ENCODE measurements at regions not wholly inside any gene's neighbourhood (a gene's known extent, or its start where the extent isn't known, plus 50 kb on each side); places are given as distances from the start of the nearest gene placed in this dataset.
"Not testable (repeated sequence)": the region's sequence is repeated elsewhere in the genome, so short reads cannot be mapped to it uniquely, and the experiment has no call there.

GRCh38 chr6:170080169-170080827 lies 210.6 kb downstream of the DLL1 start:
- no peak for DNase-seq

GRCh38 chr6:170076466-170077165 lies 214.3 kb downstream of the DLL1 start:
- DNase-seq, result no peak

GRCh38 chr6:170075659-170076223 lies 215.1 kb downstream of the DLL1 start:
- DNase-seq, result no peak

- no peak for DNase-seq
Observed at GRCh38 chr6:170074907-170075306, 216.0 kb downstream of the DLL1 start.

GRCh38 chr6:170074435-170074834 lies 216.4 kb downstream of the DLL1 start:
- no peak for DNase-seq

GRCh38 chr6:170073846-170074245 lies 217.0 kb downstream of the DLL1 start:
- no peak for DNase-seq

GRCh38 chr6:170072246-170072645 lies 218.6 kb downstream of the DLL1 start:
- no peak for DNase-seq

- DNase-seq, result no peak
Observed at GRCh38 chr6:170069611-170070010, 221.3 kb downstream of the DLL1 start.

- DNase-seq, result no peak
Observed at GRCh38 chr6:170068496-170068895, 222.4 kb downstream of the DLL1 start.

GRCh38 chr6:170067923-170068360 lies 222.9 kb downstream of the DLL1 start:
- no peak for DNase-seq

GRCh38 chr6:170067181-170067641 lies 223.7 kb downstream of the DLL1 start:
- no peak for DNase-seq

GRCh38 chr6:170066679-170067078 lies 224.2 kb downstream of the DLL1 start:
- no peak for DNase-seq

- DNase-seq, result no peak
Observed at GRCh38 chr6:170063851-170064602, 226.9 kb downstream of the DLL1 start.

- DNase-seq, result no peak
Observed at GRCh38 chr6:170063431-170063830, 227.4 kb downstream of the DLL1 start.

- DNase-seq, result no peak
Observed at GRCh38 chr6:170062915-170063241, 228.0 kb downstream of the DLL1 start.

- no peak for DNase-seq
Observed at GRCh38 chr6:170062209-170062914, 228.5 kb downstream of the DLL1 start.

- DNase-seq, result no peak
Observed at GRCh38 chr6:170058878-170059485, 231.9 kb downstream of the DLL1 start.

- no peak for DNase-seq
Observed at GRCh38 chr6:170057961-170058877, 232.7 kb downstream of the DLL1 start.

- DNase-seq, result no peak
Observed at GRCh38 chr6:170057034-170057734, 233.7 kb downstream of the DLL1 start.

- no peak for DNase-seq
Observed at GRCh38 chr6:170056278-170056711, 234.6 kb downstream of the DLL1 start.

GRCh38 chr6:170055797-170056196 lies 235.1 kb downstream of the DLL1 start:
- not testable (repeated sequence) for DNase-seq

Measured in NCI-H446 treated with DMSO at 0.1 percent for 48 hours (cell line).